Immature natural killer cell (primary cell): ENCODE measurements at regions not wholly inside any gene's neighbourhood (a gene's known extent, or its start where the extent isn't known, plus 50 kb on each side); places are given as distances from the start of the nearest gene placed in this dataset.
"Not testable (repeated sequence)": the region's sequence is repeated elsewhere in the genome, so short reads cannot be mapped to it uniquely, and the experiment has no call there.

Experiments
- DNase-seq, 3 donors: peaks; one replicate each; pipeline ENCODE4 v3.0.0; 2022; ENCODE audit warnings: mixed read lengths in 1 of 3
- H3K27ac Mint-ChIP-seq, 6 donors: one replicate each; pipeline ENCODE4 v1.8.0; 2020; ENCODE audit warnings: mixed read lengths in 6 of 6, mild to moderate bottlenecking in 5 of 6, inconsistent platforms in 4 of 6, moderate library complexity in 3 of 6
- H3K27me3 Mint-ChIP-seq, 3 donors: one replicate each; pipeline ENCODE4 v1.8.0; 2020 to 2021; ENCODE audit warnings: low read depth in 3 of 3, mild to moderate bottlenecking in 3 of 3, mixed read lengths in 3 of 3, moderate library complexity in 3 of 3, inconsistent platforms in 1 of 3
- H3K36me3 Mint-ChIP-seq, 3 donors: one replicate each; pipeline ENCODE4 v1.8.0; 2020; ENCODE audit warnings: mixed read lengths in 3 of 3, inconsistent platforms in 2 of 3, mild to moderate bottlenecking in 2 of 3
- H3K4me1 Mint-ChIP-seq, 2 donors: one replicate each; pipeline ENCODE4 v1.8.0; 2020; ENCODE audit warnings: inconsistent platforms in 2 of 2, mild to moderate bottlenecking in 2 of 2, mixed read lengths in 2 of 2, moderate library complexity in 1 of 2
- H3K4me3 Mint-ChIP-seq, 5 donors: one replicate each; pipeline ENCODE4 v1.8.0; 2020; ENCODE audit warnings: mild to moderate bottlenecking in 5 of 5, mixed read lengths in 5 of 5, inconsistent platforms in 3 of 5, moderate library complexity in 3 of 5
- H3K9me3 Mint-ChIP-seq, 6 donors: one replicate each; pipeline ENCODE4 v1.8.0; 2020; ENCODE audit warnings: mild to moderate bottlenecking in 6 of 6, mixed read lengths in 6 of 6, inconsistent platforms in 4 of 6, moderate library complexity in 3 of 6

- Mint-ChIP-seq H3K4me3 (no peak overlapping the region), H3K9me3 (peaks cover 2 to 27% (median 11%) of the 10 kb centered on the region in 6 donors), H3K4me1 (no peaks in the 10 kb centered on the region), H3K36me3 (no peaks in the 10 kb centered on the region), H3K27ac (no peak overlapping the region), H3K27me3 (no peaks in the 10 kb centered on the region)
- DNase-seq = no peak
Observed at GRCh38 chr14:53646925-53647324, 309.7 kb downstream of the BMP4 start.

DNA sequence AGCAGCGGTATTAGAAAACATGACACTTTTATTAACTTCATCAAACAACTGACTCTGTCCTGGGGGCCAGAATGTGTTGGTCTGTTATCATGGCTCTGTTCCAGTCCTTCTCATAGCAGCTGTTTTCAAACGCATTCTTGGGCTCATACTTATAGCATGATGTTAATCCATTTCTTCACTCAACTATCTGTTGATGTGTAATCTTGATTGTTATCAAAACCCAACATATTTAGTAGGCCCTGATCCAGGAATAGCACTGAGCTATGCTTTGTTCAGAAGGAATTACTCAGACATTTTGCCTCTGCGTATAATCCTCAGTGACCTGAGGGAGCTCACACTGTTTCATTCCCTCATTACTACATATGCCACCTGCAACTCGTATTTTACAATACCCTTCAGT lies 315.9 kb downstream of the BMP4 start:
- H3K27me3 Mint-ChIP-seq = peaks cover 0 to 9% (median 0%) of the 10 kb centered on the region in 3 donors
- H3K4me1 Mint-ChIP-seq = no peaks in the 10 kb centered on the region
- no peaks in the 10 kb centered on the region for H3K36me3 Mint-ChIP-seq
- H3K9me3 Mint-ChIP-seq = peaks cover 2 to 28% (median 11%) of the 10 kb centered on the region in 6 donors
- H3K27ac Mint-ChIP-seq = no peak overlapping the region
- H3K4me3 Mint-ChIP-seq = no peak overlapping the region
- no peak for DNase-seq

DNA sequence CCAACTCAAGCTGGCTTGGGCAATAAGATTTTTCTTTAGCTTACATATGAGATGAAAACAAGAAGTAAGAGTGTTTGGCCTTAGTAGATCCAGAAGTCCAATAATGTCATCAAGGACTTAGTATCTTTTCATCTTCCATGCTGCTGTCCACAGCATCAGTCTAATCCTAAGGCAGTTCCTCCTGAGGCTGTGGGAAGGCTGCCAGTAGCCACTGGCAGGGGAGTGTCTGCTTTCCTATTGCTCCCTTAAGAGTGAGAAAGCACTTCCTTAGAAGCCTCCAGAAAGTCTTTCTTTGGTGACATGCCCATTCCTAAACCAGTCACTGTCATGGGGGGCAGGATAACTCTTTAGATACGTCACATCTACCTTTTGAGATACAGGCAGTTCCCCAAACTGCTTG lies 317.7 kb downstream of the BMP4 start:
- peaks cover 0 to 20% (median 8%) of the 10 kb centered on the region in 6 donors for H3K9me3 Mint-ChIP-seq
- H3K4me1 Mint-ChIP-seq = no peaks in the 10 kb centered on the region
- peaks cover 0 to 9% (median 0%) of the 10 kb centered on the region in 3 donors for H3K27me3 Mint-ChIP-seq
- no peak overlapping the region for H3K4me3 Mint-ChIP-seq
- H3K27ac Mint-ChIP-seq = no peak overlapping the region
- no peaks in the 10 kb centered on the region for H3K36me3 Mint-ChIP-seq
- DNase-seq = no peak

- H3K9me3 Mint-ChIP-seq = peaks cover 0 to 20% (median 3%) of the 10 kb centered on the region in 6 donors
- H3K4me1 Mint-ChIP-seq = no peaks in the 10 kb centered on the region
- peaks cover 0 to 6% (median 0%) of the 10 kb centered on the region in 3 donors for H3K27me3 Mint-ChIP-seq
- no peak overlapping the region for H3K27ac Mint-ChIP-seq
- no peak for DNase-seq
- H3K4me3 Mint-ChIP-seq = no peak overlapping the region
- no peaks in the 10 kb centered on the region for H3K36me3 Mint-ChIP-seq
Observed at GRCh38 chr14:53634793-53635192, 321.8 kb downstream of the BMP4 start.

GRCh38 chr14:53630336-53630735 lies 326.3 kb downstream of the BMP4 start:
- Mint-ChIP-seq H3K27ac (no peak overlapping the region), H3K36me3 (no peaks in the 10 kb centered on the region), H3K4me1 (no peaks in the 10 kb centered on the region), H3K27me3 (peaks cover 0 to 2% (median 0%) of the 10 kb centered on the region in 3 donors), H3K4me3 (no peak overlapping the region), H3K9me3 (peaks cover 0 to 21% (median 4%) of the 10 kb centered on the region in 6 donors)
- no peak for DNase-seq

GRCh38 chr14:53628732-53629430 lies 327.7 kb downstream of the BMP4 start:
- DNase-seq = no peak
- Mint-ChIP-seq H3K4me3 (no peak overlapping the region), H3K27me3 (peaks cover 0 to 2% (median 0%) of the 10 kb centered on the region in 3 donors), H3K36me3 (no peaks in the 10 kb centered on the region), H3K4me1 (no peaks in the 10 kb centered on the region), H3K27ac (no peak overlapping the region), H3K9me3 (peaks cover 0 to 16% (median 3%) of the 10 kb centered on the region in 6 donors)

DNA sequence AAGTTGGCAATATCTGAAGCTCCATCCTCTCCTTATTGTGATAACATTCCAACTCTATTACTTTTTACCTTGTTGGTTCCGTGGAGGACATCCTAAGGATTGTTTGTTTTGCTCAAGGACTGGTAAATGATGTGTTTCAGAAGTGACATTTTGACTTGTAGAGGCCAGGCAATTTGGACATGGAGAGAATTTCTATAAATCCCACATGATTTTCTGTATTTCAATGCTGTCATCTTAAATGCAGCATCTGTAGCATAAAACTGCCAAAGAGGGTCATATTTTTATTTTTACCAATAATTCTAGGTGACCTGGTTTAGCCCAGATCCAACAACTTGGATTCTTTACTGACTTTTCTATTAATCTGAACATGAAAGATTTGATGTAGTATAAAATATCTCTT lies 328.4 kb downstream of the BMP4 start:
- Mint-ChIP-seq H3K36me3 (no peaks in the 10 kb centered on the region), H3K27ac (no peak overlapping the region), H3K4me3 (no peak overlapping the region), H3K27me3 (peaks cover 0 to 2% (median 0%) of the 10 kb centered on the region in 3 donors), H3K9me3 (peaks cover 0 to 20% (median 1%) of the 10 kb centered on the region in 6 donors), H3K4me1 (no peaks in the 10 kb centered on the region)
- DNase-seq = no peak

DNA sequence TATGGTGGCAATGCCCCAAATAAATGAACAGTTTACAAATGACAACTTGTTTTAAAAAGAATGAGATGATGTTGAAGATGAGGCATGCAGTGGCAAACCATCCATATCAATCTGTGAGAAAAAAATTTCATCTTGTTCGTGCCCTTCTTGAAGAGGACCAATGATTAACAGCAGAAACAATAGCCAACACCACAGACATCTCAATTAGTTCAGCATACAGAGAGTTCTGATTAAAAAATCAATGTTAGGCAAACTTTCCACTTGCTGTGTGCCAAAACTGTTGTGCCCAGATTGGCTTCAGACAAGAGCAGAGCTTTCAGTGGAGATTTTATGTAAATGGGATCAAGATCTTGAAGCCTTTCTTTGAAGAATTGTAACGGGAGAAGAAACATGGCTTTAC lies 329.9 kb downstream of the BMP4 start:
- Mint-ChIP-seq H3K9me3 (peaks cover 0 to 20% (median 1%) of the 10 kb centered on the region in 6 donors), H3K27ac (no peak overlapping the region), H3K27me3 (peaks cover 0 to 2% (median 0%) of the 10 kb centered on the region in 3 donors), H3K36me3 (no peaks in the 10 kb centered on the region), H3K4me3 (no peak overlapping the region), H3K4me1 (no peaks in the 10 kb centered on the region)
- no peak for DNase-seq

DNA sequence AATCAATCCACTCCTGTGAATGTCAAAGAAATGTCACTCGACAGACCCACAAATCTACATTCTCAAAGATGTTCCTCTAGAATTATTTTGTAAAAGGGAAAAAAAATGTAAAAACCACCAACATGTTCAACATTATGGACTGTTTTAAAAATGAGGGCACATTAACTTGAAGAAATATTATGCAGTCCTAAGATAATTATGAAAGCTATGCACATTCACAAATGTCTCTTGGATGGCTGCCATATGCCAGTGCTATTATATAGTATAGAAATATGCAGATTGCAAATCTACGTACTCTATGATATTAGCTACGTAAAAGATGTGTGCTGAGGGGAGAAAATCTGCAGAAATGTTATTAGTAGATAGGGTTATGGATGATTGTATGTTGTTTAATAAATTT lies 334.2 kb downstream of the BMP4 start:
- no peak overlapping the region for H3K4me3 Mint-ChIP-seq
- H3K27me3 Mint-ChIP-seq = no peaks in the 10 kb centered on the region
- no peaks in the 10 kb centered on the region for H3K4me1 Mint-ChIP-seq
- H3K36me3 Mint-ChIP-seq = no peaks in the 10 kb centered on the region
- H3K9me3 Mint-ChIP-seq = peaks cover 0 to 10% (median 2%) of the 10 kb centered on the region in 6 donors
- DNase-seq = no peak
- no peak overlapping the region for H3K27ac Mint-ChIP-seq

- H3K27me3 Mint-ChIP-seq = no peaks in the 10 kb centered on the region
- H3K4me1 Mint-ChIP-seq = no peaks in the 10 kb centered on the region
- no peaks in the 10 kb centered on the region for H3K36me3 Mint-ChIP-seq
- DNase-seq = no peak
- H3K9me3 Mint-ChIP-seq = peaks cover 0 to 10% (median 2%) of the 10 kb centered on the region in 6 donors
- no peak overlapping the region for H3K27ac Mint-ChIP-seq
- no peak overlapping the region for H3K4me3 Mint-ChIP-seq
Observed at GRCh38 chr14:53621921-53622320, 334.7 kb downstream of the BMP4 start.

DNA sequence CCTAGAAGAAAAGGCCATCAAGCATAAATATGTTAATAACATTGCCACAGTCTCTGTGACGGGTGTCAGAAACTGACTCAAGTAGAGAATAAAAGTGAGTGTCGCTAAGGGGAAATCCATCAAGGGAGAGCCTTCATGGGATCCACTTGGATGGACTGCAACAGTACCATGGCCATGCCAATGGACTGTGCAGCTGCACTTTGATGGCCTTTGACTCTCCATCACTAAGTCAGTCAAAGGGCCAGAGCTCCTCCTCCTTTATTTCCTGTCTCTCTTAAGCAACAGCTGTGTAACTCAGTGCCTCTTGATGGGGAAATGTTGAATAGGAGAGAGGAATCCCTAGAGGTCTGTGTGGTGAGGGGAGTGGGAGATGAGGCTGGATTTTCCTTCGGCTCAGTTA lies 335.2 kb downstream of the BMP4 start:
- H3K4me1 Mint-ChIP-seq = no peaks in the 10 kb centered on the region
- H3K4me3 Mint-ChIP-seq = no peak overlapping the region
- no peaks in the 10 kb centered on the region for H3K27me3 Mint-ChIP-seq
- H3K9me3 Mint-ChIP-seq = peaks cover 0 to 15% (median 4%) of the 10 kb centered on the region in 6 donors
- H3K36me3 Mint-ChIP-seq = no peaks in the 10 kb centered on the region
- H3K27ac Mint-ChIP-seq = no peak overlapping the region
- DNase-seq = no peak

DNA sequence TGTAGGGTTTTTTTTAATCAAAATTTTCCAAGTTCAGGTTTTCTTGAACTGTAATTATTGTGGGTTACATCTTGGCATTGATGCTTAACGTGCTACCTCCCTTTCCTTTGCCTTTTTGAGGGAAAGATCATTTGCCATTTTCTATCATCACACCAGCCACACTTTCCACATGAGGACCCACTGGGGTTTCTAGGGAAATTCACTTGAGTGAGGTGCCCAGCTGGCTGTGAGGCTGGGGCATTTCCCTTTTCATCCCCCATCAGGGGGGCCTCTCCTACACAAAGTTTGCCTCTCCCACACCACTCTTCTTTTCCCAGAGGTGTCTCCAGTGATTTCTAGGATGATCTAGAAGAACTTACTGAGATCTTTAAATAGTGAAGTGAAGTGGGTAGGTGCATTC lies 335.7 kb downstream of the BMP4 start:
- H3K4me3 Mint-ChIP-seq = no peak overlapping the region
- no peaks in the 10 kb centered on the region for H3K4me1 Mint-ChIP-seq
- no peaks in the 10 kb centered on the region for H3K36me3 Mint-ChIP-seq

GRCh38 chr14:53620317-53620716 lies 336.3 kb downstream of the BMP4 start:
- Mint-ChIP-seq H3K36me3 (no peaks in the 10 kb centered on the region), H3K27ac (no peak overlapping the region), H3K4me3 (no peak overlapping the region), H3K9me3 (peaks cover 0 to 21% (median 5%) of the 10 kb centered on the region in 6 donors), H3K27me3 (no peaks in the 10 kb centered on the region), H3K4me1 (no peaks in the 10 kb centered on the region)
- no peak for DNase-seq

More for the DNA sequence above, 335.7 kb downstream of the BMP4 start:
- no peak for DNase-seq
- H3K27ac Mint-ChIP-seq = no peak overlapping the region
- peaks cover 0 to 21% (median 5%) of the 10 kb centered on the region in 6 donors for H3K9me3 Mint-ChIP-seq
- no peaks in the 10 kb centered on the region for H3K27me3 Mint-ChIP-seq

DNA sequence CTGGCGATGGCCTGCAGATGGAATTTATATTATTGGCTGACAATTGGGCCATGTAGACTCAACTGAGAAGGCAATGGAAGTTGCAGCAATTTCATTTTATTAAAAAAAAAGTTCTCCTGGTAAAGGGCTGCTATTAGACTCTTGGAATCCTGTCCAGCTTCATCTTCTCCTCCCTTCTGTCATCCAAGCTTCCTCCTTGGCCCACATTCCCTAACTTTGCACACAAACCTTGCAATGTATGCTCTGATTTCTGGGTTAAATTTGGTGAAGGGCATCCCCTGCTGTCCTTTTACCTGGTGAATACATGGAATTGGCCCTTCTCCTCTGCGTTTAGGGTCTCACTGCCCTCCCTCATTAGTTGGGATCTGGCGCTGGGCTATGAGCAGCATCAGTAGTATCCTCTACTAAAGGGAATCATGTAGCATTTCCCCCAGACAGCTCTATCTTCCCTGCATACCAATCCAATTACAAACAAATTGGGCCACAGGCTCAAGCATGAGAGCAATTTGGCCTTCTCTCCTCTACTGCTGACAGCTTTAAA lies 336.9 kb downstream of the BMP4 start:
- Mint-ChIP-seq H3K4me1 (no peaks in the 10 kb centered on the region), H3K27ac (no peak overlapping the region), H3K4me3 (no peak overlapping the region), H3K9me3 (peaks cover 0 to 21% (median 5%) of the 10 kb centered on the region in 6 donors), H3K36me3 (no peaks in the 10 kb centered on the region), H3K27me3 (no peaks in the 10 kb centered on the region)
- DNase-seq = no peak

DNA sequence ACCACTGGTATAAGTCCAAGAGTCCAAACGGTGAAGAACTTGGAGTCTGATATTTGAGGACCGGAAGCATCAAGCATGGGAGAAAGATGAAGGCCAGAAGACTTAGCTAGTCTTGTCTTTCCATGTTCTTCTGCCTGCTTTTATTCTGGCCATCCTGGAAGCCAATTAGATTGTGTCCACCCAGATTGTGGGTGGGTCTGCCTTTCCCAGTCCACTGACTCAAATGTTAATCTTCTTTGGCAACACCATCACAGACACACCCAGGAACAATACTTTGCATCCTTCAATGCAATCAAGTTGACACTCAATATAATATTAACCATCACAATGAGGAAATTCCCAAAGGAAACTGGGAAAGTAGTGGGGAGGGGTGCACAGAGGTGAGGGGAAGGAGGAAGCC lies 340.1 kb downstream of the BMP4 start:
- H3K9me3 Mint-ChIP-seq = peaks cover 3 to 29% (median 8%) of the 10 kb centered on the region in 6 donors
- not testable (repeated sequence) for H3K27ac Mint-ChIP-seq, H3K4me1 Mint-ChIP-seq, H3K36me3 Mint-ChIP-seq, H3K27me3 Mint-ChIP-seq, H3K4me3 Mint-ChIP-seq, DNase-seq
